H1 (cell line): ENCODE measurements at regions not wholly inside any gene's neighbourhood (a gene's known extent, or its start where the extent isn't known, plus 50 kb on each side); places are given as distances from the start of the nearest gene placed in this dataset.

ENCODE experiments used
- CHD2 ChIP-seq: IDR thresholded peaks from 2 replicates; pipeline ENCODE4 v1.6.1; 2012; ENCODE audit warnings: low read length, improper control_type of control experiment
- CREB1 ChIP-seq: IDR thresholded peaks from 2 replicates; pipeline ENCODE4 v1.6.1; 2012; ENCODE audit warnings: inconsistent platforms
- KDM4A ChIP-seq: IDR thresholded peaks from one replicate; pipeline ENCODE4 v1.7.1; 2012; ENCODE audit warnings: low read depth, mild to moderate bottlenecking, moderate library complexity, low read length, inconsistent platforms; ENCODE audit not compliant: severe bottlenecking
- KDM5A ChIP-seq: fragments of 200-600 bp; IDR thresholded peaks from 2 replicates; pipeline ENCODE4 v1.7.1; 2012; ENCODE audit warnings: mild to moderate bottlenecking, low read length, inconsistent platforms, mixed read lengths
- MAFK ChIP-seq: IDR thresholded peaks from 2 replicates; pipeline ENCODE4 v1.6.1; 2012; ENCODE audit warnings: low read depth, mild to moderate bottlenecking, improper control_type of control experiment, low read length
- POLR2AphosphoS5 ChIP-seq: IDR thresholded peaks from 2 replicates; pipeline ENCODE4 v1.6.1; 2011; ENCODE audit warnings: low read depth, low read length
- SIN3A ChIP-seq, 2 experiments: IDR thresholded peaks in 1 of 2; conservative IDR thresholded peaks in 1 of 2; 2 replicates each; pipeline ENCODE4 v1.6.1; 2011 to 2012; ENCODE audit warnings: low read length in 2 of 2, improper control_type of control experiment in 1 of 2, low read depth in 1 of 2, mild to moderate bottlenecking in 1 of 2
- TF ChIP-seq, protein P1 (sequence below): IDR thresholded peaks from 2 replicates; pipeline ENCODE4 v1.6.1; 2011; ENCODE audit warnings: low read depth, mild to moderate bottlenecking, low read length; ENCODE audit not compliant: insufficient read depth
- TF ChIP-seq, protein P2 (sequence below), 3 experiments: IDR thresholded peaks; 1 replicate in 2 of 3; 2 replicates in 1 of 3; pipeline versions ENCODE4 v1.5.1 to v1.6.1; 2011; ENCODE audit warnings: low read length in 3 of 3, mild to moderate bottlenecking in 3 of 3, inconsistent platforms in 2 of 3, low read depth in 1 of 3, moderate library complexity in 1 of 3; ENCODE audit not compliant: insufficient read depth in 1 of 3; ENCODE audit errors: control extremely low read depth in 1 of 3

GRCh38 chr13:111587249-111587648, 266.8 kb downstream of the TEX29 start:
- TF ChIP-seq, protein P1, sequence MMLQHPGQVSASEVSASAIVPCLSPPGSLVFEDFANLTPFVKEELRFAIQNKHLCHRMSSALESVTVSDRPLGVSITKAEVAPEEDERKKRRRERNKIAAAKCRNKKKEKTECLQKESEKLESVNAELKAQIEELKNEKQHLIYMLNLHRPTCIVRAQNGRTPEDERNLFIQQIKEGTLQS = no peak
- TF ChIP-seq SIN3A (conservative IDR thresholded peaks at IDR 0.05 in 1 of 2, IDR thresholded peaks at IDR 0.05 in 1 of 2; ENCODE audit: low read depth in 1 of 2, low read length in 2 of 2) (no peak), KDM4A (no peak), POLR2AphosphoS5 (no peak), CREB1 (no peak), CHD2 (no peak), MAFK (no peak), KDM5A (no peak)
- TF ChIP-seq, protein P2, sequence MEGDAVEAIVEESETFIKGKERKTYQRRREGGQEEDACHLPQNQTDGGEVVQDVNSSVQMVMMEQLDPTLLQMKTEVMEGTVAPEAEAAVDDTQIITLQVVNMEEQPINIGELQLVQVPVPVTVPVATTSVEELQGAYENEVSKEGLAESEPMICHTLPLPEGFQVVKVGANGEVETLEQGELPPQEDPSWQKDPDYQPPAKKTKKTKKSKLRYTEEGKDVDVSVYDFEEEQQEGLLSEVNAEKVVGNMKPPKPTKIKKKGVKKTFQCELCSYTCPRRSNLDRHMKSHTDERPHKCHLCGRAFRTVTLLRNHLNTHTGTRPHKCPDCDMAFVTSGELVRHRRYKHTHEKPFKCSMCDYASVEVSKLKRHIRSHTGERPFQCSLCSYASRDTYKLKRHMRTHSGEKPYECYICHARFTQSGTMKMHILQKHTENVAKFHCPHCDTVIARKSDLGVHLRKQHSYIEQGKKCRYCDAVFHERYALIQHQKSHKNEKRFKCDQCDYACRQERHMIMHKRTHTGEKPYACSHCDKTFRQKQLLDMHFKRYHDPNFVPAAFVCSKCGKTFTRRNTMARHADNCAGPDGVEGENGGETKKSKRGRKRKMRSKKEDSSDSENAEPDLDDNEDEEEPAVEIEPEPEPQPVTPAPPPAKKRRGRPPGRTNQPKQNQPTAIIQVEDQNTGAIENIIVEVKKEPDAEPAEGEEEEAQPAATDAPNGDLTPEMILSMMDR (IDR thresholded peaks at IDR 0.05; ENCODE audit: control extremely low read depth in 1 of 3, insufficient read depth in 1 of 3, low read depth in 1 of 3, low read length in 3 of 3) = no peak
